ENCODE measurements at regions not wholly inside any gene's neighbourhood (a gene's known extent, or its start where the extent isn't known, plus 50 kb on each side); places are given as distances from the start of the nearest gene placed in this dataset.

DNA sequence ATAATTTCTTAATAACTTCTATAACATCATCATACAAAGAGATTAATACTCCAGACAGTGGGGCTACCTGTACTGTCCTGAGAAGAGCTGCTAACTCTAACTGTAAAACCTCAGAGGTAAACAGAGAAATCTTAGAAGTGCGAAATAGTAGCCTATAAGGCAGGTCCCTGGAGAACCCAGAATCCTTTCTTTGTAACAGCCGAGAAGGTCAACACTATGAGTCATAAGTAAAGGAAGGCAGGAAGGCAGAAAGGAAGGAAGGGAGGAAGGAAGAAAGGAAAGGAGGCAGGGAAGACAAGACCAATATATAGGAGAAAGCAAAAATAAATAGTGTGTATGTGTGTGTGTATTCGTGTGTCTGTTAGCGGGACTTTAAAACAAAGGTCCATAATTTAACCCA, 540.6 kb downstream of the ZWINT start:
- Mint-ChIP-seq H3K27ac (no peak overlapping the region), H3K36me3 (peaks cover 3% of the 10 kb centered on the region), H3K4me3 (no peak overlapping the region), H3K27me3 (ENCODE audit: low read depth) (no peaks in the 10 kb centered on the region), H3K9me3 (peaks cover 40% of the 10 kb centered on the region), H3K4me1 (no peaks in the 10 kb centered on the region)
- TF ChIP-seq, protein P1, sequence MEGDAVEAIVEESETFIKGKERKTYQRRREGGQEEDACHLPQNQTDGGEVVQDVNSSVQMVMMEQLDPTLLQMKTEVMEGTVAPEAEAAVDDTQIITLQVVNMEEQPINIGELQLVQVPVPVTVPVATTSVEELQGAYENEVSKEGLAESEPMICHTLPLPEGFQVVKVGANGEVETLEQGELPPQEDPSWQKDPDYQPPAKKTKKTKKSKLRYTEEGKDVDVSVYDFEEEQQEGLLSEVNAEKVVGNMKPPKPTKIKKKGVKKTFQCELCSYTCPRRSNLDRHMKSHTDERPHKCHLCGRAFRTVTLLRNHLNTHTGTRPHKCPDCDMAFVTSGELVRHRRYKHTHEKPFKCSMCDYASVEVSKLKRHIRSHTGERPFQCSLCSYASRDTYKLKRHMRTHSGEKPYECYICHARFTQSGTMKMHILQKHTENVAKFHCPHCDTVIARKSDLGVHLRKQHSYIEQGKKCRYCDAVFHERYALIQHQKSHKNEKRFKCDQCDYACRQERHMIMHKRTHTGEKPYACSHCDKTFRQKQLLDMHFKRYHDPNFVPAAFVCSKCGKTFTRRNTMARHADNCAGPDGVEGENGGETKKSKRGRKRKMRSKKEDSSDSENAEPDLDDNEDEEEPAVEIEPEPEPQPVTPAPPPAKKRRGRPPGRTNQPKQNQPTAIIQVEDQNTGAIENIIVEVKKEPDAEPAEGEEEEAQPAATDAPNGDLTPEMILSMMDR (IDR thresholded peaks at IDR 0.05; ENCODE audit: unreplicated experiment) = no peak
- DNase-seq (ENCODE audit: low spot score in 2 of 2, unreplicated experiment in 2 of 2) = no peak

DNA sequence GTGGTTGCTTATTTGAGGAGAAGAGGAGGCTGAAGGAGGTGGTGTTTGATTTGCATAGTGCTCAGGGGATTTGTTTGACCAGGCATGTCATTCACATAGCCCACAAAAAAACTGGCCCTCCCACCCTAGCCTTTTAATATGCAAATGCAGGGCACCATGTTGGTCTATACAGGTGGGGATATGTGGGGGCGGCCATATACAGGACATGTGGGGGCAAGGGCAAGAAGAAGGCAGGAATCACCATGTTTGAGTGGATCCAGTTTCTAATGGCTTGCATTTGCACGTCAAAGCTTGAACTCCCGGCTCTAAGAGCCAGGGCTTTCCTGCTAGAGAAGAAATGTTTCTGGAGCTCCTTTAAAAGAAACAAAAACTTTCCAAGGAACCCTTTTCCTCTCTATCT, 541.0 kb downstream of the ZWINT start:
- Mint-ChIP-seq H3K36me3 (peaks cover 3% of the 10 kb centered on the region), H3K9me3 (peaks cover 40% of the 10 kb centered on the region), H3K4me1 (no peaks in the 10 kb centered on the region), H3K27ac (no peak overlapping the region), H3K27me3 (ENCODE audit: low read depth) (no peaks in the 10 kb centered on the region), H3K4me3 (no peak overlapping the region)
- DNase-seq (ENCODE audit: low spot score in 2 of 2, unreplicated experiment in 2 of 2) = no peak
- TF ChIP-seq, protein P1 (IDR thresholded peaks at IDR 0.05; ENCODE audit: unreplicated experiment) = no peak

DNA sequence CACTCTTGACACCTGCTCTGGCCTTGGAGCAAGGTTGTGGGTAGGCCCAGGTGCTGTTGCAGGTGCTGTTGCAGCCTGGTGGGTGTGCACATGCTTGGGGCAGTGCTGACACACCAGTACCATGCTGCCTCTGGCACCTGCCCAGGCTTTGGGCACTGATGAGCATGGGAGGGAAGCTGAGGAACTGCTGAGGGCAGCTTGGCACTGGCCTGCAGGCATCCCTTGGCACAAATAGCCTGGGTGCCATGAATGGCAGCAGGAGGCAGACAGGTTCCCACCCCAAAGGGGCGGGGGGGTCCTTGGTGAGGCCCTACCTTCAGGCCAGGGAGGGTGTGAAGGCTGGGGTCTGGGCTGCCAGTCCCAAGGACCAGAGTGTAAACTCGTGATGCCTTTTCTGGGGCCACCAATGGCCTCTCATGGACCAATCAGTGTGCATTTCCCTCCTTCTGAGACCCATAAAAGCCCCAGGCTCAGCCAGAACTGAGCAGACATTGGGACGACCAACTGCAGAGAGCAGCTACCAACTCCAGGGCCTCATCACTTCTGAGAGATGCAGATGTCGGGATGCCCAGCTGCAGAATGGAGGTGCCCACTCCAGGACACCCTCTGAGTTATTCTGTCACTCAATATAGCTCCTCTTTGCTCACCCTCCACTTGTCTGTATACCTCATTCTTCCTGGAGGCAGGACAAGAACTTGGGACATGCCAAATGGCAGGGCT, 547.4 kb downstream of the ZWINT start:
- Mint-ChIP-seq H3K9me3 (peaks cover 14% of the 10 kb centered on the region), H3K27me3 (ENCODE audit: low read depth) (no peaks in the 10 kb centered on the region), H3K4me3 (no peak overlapping the region), H3K36me3 (no peaks in the 10 kb centered on the region), H3K4me1 (no peaks in the 10 kb centered on the region), H3K27ac (no peak overlapping the region)
- DNase-seq (ENCODE audit: low spot score in 2 of 2, unreplicated experiment in 2 of 2) = no peak
- TF ChIP-seq, protein P1 (IDR thresholded peaks at IDR 0.05; ENCODE audit: unreplicated experiment) = no peak

DNA sequence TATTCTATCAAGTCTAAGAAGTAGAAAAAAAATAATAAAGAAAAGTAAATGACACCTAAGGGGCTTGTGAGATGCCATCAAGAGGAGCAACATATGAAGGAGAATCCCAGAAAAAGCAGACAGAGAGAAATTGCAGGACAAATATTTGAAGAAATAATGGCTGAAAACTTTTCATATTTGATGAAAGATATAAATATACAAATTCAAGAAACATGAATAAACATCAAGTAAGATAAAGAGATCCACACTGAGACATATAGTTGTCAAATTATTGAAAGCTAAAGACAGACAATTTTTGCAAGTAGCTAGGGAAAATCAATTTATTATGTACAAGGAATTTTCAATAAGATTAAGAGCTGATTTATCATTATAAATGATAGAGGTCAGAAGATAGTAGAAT, 558.0 kb downstream of the ZWINT start:
- Mint-ChIP-seq H3K4me3 (no peak overlapping the region), H3K9me3 (peaks cover 36% of the 10 kb centered on the region), H3K27ac (no peak overlapping the region), H3K4me1 (no peaks in the 10 kb centered on the region), H3K27me3 (ENCODE audit: low read depth) (no peaks in the 10 kb centered on the region), H3K36me3 (no peaks in the 10 kb centered on the region)
- TF ChIP-seq, protein P1 (IDR thresholded peaks at IDR 0.05; ENCODE audit: unreplicated experiment) = no peak
- no peak for DNase-seq (ENCODE audit: low spot score in 2 of 2, unreplicated experiment in 2 of 2)

DNA sequence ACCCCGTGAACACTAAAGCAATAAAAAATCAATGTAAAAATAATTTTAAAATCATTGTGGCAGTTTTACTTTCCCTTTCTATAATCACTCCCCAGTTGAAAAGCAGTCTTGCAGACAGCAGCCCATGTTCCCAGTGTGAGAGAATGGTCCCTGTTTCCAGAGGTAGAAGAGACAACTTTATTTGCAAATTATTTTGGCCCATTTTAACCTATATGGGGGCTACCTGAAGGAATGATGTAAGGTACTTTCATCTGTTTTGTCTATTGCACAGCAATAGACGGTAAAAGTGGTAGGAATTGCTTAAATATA, 559.8 kb downstream of the ZWINT start:
- Mint-ChIP-seq H3K9me3 (peaks cover 36% of the 10 kb centered on the region), H3K36me3 (no peaks in the 10 kb centered on the region), H3K27ac (no peak overlapping the region), H3K4me3 (no peak overlapping the region), H3K27me3 (ENCODE audit: low read depth) (no peaks in the 10 kb centered on the region), H3K4me1 (no peaks in the 10 kb centered on the region)
- DNase-seq (ENCODE audit: low spot score in 2 of 2, unreplicated experiment in 2 of 2) = no peak
- TF ChIP-seq, protein P1 (IDR thresholded peaks at IDR 0.05; ENCODE audit: unreplicated experiment) = no peak
